Left lung (tissue), 4 donors: ENCODE measurements at regions not wholly inside any gene's neighbourhood (a gene's known extent, or its start where the extent isn't known, plus 50 kb on each side); places are given as distances from the start of the nearest gene placed in this dataset.

Experiments used
- ATAC-seq: fragments of 200-7000 bp; cut with Tn5 transposase; one replicate; pipeline ENCODE4 v1.9.1; 2020; ENCODE audit warnings: moderate library complexity
- DNase-seq, 4 donors: peaks; one replicate each; pipeline ENCODE4 v3.0.0-alpha.2; 2013 to 2020
- H3K27ac ChIP-seq, 2 donors: fragments of 200-600 bp; sonication (generic) in 1 of 2; one replicate each; pipeline versions ENCODE4 v1.5.0 to v1.8.0; 2020 to 2021
- H3K27me3 ChIP-seq, 2 donors: fragments of 200-600 bp; sonication (generic) in 1 of 2; one replicate each; pipeline versions ENCODE4 v1.5.0 to v1.8.0; 2020 to 2021
- H3K36me3 ChIP-seq, 2 donors: fragments of 200-600 bp; sonication (generic) in 1 of 2; one replicate each; pipeline versions ENCODE4 v1.5.0 to v1.8.0; 2020 to 2021
- H3K4me1 ChIP-seq, 2 donors: fragments of 200-600 bp; one replicate each; pipeline ENCODE4 v1.8.0; 2021
- H3K4me3 ChIP-seq, 2 donors: fragments of 200-600 bp; sonication (generic) in 1 of 2; one replicate each; pipeline versions ENCODE4 v1.5.0 to v1.8.0; 2020 to 2021; ENCODE audit warnings: mild to moderate bottlenecking in 1 of 2
- H3K9me3 ChIP-seq, 2 donors: fragments of 200-600 bp; sonication (generic) in 1 of 2; one replicate each; pipeline versions ENCODE4 v1.5.0 to v1.8.0; 2020 to 2021
- CTCF ChIP-seq, 2 donors: fragments of 200-600 bp; sonication (generic) in 1 of 2; IDR thresholded peaks; one replicate each; pipeline versions ENCODE4 v1.5.0 to v1.8.0; 2021; ENCODE audit warnings: antibody characterized with exemption in 2 of 2
- intact Hi-C, 2 donors: fragments of 100-400 bp; cut with DNase I; formaldehyde crosslinking; loops; one replicate each; pipeline versions ENCODE4 v1.11.2 to v1.14.2; 2022
- donor health status: DM: no; HTN: yes; CAD: no.
- donor health status: DM: no; HTN: no; CAD: no.

GRCh38 chr13:80888390-80888789 lies 547.5 kb upstream of the SPRY2 start:
- Histone ChIP-seq H3K36me3 (no peaks in the 10 kb centered on the region), H3K4me1 (no peaks in the 10 kb centered on the region), H3K27ac (no peak overlapping the region), H3K27me3 (no peaks in the 10 kb centered on the region), H3K9me3 (no peaks in the 10 kb centered on the region), H3K4me3 (no peak overlapping the region)
- TF ChIP-seq CTCF (IDR thresholded peaks at IDR 0.05): no peak
- ATAC-seq: no peak
- intact Hi-C loops: no loop called here
- DNase-seq: no peak

- Histone ChIP-seq H3K27me3 (no peaks in the 10 kb centered on the region), H3K4me1 (no peaks in the 10 kb centered on the region), H3K27ac (no peak overlapping the region), H3K36me3 (no peaks in the 10 kb centered on the region), H3K4me3 (no peak overlapping the region), H3K9me3 (no peaks in the 10 kb centered on the region)
- intact Hi-C loops: no loop called here
- no peak for TF ChIP-seq CTCF (IDR thresholded peaks at IDR 0.05)
- DNase-seq (no peak), ATAC-seq (no peak)
These were observed 543.3 kb upstream of the SPRY2 start for GRCh38 chr13:80884056-80884785.

- Histone ChIP-seq H3K27me3 (no peaks in the 10 kb centered on the region), H3K36me3 (no peaks in the 10 kb centered on the region), H3K4me1 (no peaks in the 10 kb centered on the region), H3K27ac (no peak overlapping the region), H3K9me3 (no peaks in the 10 kb centered on the region), H3K4me3 (no peak overlapping the region)
- TF ChIP-seq CTCF (IDR thresholded peaks at IDR 0.05): no peak
- no peak for ATAC-seq
- intact Hi-C loops: no loop called here
- DNase-seq: no peak
These were observed 542.6 kb upstream of the SPRY2 start for GRCh38 chr13:80883545-80883944.

GRCh38 chr13:80881942-80882445 lies 541.1 kb upstream of the SPRY2 start:
- Histone ChIP-seq H3K27me3 (no peaks in the 10 kb centered on the region), H3K4me3 (no peak overlapping the region), H3K9me3 (no peaks in the 10 kb centered on the region), H3K4me1 (no peaks in the 10 kb centered on the region), H3K27ac (no peak overlapping the region), H3K36me3 (no peaks in the 10 kb centered on the region)
- ATAC-seq (peak; percentile 87), DNase-seq (peak in 1 of 4 donors; percentile 14)
- intact Hi-C loops: no loop called here
- TF ChIP-seq CTCF (IDR thresholded peaks at IDR 0.05): no peak

- DNase-seq: no peak
- Histone ChIP-seq H3K9me3 (no peaks in the 10 kb centered on the region), H3K27ac (no peak overlapping the region), H3K4me3 (no peak overlapping the region), H3K4me1 (no peaks in the 10 kb centered on the region), H3K36me3 (no peaks in the 10 kb centered on the region), H3K27me3 (no peaks in the 10 kb centered on the region)
- intact Hi-C loops: no loop called here
- peak; percentile 53 for ATAC-seq
- no peak for TF ChIP-seq CTCF (IDR thresholded peaks at IDR 0.05)
These were observed 540.6 kb upstream of the SPRY2 start for GRCh38 chr13:80881495-80881894.
